ENCODE measurements at regions not wholly inside any gene's neighbourhood (a gene's known extent, or its start where the extent isn't known, plus 50 kb on each side); places are given as distances from the start of the nearest gene placed in this dataset.

DNA sequence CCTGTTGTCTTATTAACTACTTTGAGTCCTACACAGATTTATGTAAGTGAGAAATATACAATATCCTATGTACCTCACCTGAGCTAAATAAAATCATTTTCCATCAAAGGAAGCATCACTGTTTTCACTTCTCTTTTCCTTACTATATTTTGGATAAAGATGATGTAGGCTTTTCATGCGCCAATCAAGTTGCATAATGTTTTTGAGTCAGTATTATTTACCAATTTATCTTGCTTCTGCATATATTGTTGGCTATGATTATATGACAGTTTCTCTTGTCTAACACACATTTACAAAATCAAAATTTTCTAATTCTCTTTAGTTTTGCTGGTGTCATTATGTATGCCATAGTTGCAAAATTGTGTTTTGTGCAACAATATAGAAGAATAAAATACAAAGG is 67.9 kb upstream of the FRY start:
- DNase-seq, result no peak

DNA sequence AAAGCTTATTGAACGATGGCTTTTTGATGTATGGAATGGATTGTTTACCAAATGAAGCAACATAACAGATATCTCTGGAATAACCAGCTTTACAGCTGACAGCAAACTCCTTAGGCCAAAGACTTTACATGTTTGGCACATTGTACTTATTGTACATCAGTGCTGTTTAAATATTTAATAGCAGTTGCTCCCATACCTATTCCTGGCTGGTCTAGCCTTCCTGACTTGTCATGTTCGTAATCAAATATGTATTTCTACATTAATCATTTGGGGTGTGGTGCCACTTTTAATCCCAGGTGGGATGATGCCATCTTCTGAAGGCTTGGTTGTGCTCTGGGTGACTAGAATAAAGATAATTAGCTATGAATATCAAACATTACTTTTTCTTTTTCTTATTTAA is 67.4 kb upstream of the FRY start:
- no peak for DNase-seq

- DNase-seq, result no peak
These were observed 66.1 kb upstream of the FRY start for GRCh38 chr13:31965361-31966066.

- DNase-seq, result no peak
These were observed 64.4 kb upstream of the FRY start for GRCh38 chr13:31967155-31967554.

GRCh38 chr13:31968473-31968872 is 63.1 kb upstream of the FRY start:
- no peak for DNase-seq

GRCh38 chr13:31970231-31970930 is 61.2 kb upstream of the FRY start:
- peak; percentile 84 for DNase-seq

GRCh38 chr13:31972453-31972852 is 59.1 kb upstream of the FRY start:
- no peak for DNase-seq

DNA sequence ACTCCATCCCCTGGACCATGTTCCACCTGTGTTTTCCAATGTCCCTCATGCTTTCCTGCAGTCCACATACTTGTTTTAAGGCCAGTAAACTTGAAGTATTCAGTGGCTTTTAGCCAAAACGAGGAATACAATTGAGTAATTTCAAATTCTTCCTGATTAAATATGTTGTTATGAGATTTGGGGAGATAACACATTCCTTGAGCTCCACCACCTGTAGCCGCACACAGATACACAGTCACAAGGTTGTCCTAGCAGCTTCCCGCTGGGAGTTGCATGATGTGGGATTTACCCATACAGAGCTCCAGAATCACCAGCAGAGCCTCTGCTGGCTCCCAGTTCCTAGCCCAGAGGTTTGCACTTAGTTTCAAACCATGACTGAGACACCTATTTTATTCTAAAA is 53.6 kb upstream of the FRY start:
- DNase-seq, result no peak

DNA sequence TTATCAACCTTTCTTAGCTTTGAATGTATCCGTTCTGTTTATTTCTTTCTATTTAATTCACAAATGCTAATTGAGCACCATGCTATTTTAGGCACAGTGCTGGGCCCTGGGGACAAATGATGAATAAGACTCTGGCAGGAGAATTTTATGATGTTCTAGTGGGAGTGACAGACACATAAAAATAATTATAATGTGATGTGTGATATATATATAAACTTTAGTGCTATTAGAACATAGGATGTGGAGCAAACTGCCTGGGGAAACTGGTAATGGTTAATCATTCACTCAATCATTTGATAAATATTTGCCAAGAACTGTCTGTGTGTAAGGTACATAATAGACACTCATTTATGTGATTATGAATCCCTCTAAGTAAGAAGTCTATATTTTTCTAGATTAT is 50.7 kb upstream of the FRY start:
- DNase-seq, result no peak
